GM12864 (cell line): ENCODE measurements at regions not wholly inside any gene's neighbourhood (a gene's known extent, or its start where the extent isn't known, plus 50 kb on each side); places are given as distances from the start of the nearest gene placed in this dataset.

ENCODE experiments used
- DNase-seq: peaks from one replicate; pipeline ENCODE4 v3.0.0-alpha.2; 2011; ENCODE audit warnings: low read depth
- H3K4me3 ChIP-seq: 2 replicates; pipeline ENCODE4 v1.5.1; 2011; ENCODE audit warnings: mild to moderate bottlenecking, low read depth, low read length, control low read depth
- TF ChIP-seq, protein P1 (sequence below): IDR thresholded peaks from 2 replicates; pipeline ENCODE4 v1.5.1; 2011; ENCODE audit warnings: low read depth, mild to moderate bottlenecking, moderate library complexity, low read length, control low read depth, inconsistent platforms; ENCODE audit errors: missing control alignments

GRCh38 chr1:116311756-116312680 lies 61.0 kb upstream of the ATP1A1 start:
- no peak for DNase-seq
- TF ChIP-seq, protein P1, sequence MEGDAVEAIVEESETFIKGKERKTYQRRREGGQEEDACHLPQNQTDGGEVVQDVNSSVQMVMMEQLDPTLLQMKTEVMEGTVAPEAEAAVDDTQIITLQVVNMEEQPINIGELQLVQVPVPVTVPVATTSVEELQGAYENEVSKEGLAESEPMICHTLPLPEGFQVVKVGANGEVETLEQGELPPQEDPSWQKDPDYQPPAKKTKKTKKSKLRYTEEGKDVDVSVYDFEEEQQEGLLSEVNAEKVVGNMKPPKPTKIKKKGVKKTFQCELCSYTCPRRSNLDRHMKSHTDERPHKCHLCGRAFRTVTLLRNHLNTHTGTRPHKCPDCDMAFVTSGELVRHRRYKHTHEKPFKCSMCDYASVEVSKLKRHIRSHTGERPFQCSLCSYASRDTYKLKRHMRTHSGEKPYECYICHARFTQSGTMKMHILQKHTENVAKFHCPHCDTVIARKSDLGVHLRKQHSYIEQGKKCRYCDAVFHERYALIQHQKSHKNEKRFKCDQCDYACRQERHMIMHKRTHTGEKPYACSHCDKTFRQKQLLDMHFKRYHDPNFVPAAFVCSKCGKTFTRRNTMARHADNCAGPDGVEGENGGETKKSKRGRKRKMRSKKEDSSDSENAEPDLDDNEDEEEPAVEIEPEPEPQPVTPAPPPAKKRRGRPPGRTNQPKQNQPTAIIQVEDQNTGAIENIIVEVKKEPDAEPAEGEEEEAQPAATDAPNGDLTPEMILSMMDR, result no peak
- H3K4me3 ChIP-seq, result no peak overlapping the region

DNA sequence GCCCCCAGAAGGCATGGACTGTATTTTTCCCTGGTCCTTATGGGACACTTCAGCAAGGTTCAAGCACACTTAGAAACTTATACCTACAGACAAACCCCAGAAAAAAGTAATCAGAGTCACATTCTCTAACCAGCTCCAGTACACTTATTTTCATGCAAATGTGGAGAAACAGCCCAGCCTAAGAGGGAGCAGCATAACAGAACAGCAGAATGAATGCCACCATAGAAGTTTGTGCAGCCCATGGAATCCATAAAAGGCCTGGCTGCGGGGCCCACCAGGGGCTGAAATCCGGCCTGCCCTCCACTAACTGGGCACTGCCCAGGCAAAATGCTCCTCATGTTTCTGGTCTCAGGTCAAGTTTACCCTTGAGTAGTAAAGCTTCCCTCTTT lies 60.4 kb upstream of the ATP1A1 start:
- H3K4me3 ChIP-seq, result no peak overlapping the region
- TF ChIP-seq, protein P1, result no peak
- DNase-seq, result no peak

GRCh38 chr1:116313776-116314175 lies 59.3 kb upstream of the ATP1A1 start:
- TF ChIP-seq, protein P1, result no peak
- H3K4me3 ChIP-seq, result no peak overlapping the region
- no peak for DNase-seq

- no peak for DNase-seq
- H3K4me3 ChIP-seq, result no peak overlapping the region
- TF ChIP-seq, protein P1, result no peak
Measured at GRCh38 chr1:116314305-116314919, 58.6 kb upstream of the ATP1A1 start.

DNA sequence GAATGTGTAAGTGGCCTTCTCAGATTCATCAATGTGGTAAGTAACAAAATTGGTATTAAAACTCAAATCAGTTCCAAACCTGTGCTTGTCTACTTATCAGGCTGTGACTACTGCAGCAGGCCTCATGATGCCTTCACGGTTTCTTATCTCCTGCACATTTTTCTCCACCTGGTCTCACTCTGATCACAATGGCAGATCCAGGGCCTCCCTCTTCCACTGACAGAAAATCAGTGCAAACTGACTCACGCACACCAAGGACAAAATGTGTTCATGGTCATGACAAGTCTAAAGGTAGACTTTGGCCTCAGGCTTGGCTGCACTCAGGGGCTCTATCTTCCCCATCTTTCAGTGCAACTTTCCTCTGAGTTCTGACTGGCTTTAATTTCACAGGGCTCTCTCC lies 56.7 kb upstream of the ATP1A1 start:
- TF ChIP-seq, protein P1, result no peak
- no peak overlapping the region for H3K4me3 ChIP-seq
- DNase-seq, result no peak

DNA sequence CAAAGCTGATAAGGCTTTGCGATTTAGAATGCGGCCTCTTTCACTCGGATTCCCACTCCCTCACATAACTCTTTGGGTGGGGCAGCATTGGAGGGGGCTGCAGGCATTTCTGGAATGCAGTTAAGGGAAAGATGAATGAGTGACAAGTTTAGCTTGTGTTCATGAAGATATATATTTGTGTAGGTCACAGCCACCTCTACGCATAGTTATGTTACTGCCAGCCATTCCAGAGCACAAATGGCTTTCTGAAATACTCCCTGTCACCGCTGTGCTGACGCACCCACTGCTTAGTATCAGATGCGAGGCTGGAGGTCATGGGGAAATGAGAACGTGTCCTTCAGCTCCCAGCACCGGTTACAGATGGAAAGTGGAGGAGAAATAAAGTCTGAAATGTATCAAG lies 54.1 kb upstream of the ATP1A1 start:
- no peak for DNase-seq
- TF ChIP-seq, protein P1, result no peak
- H3K4me3 ChIP-seq, result no peak overlapping the region
